ENCODE measurements at regions not wholly inside any gene's neighbourhood (a gene's known extent, or its start where the extent isn't known, plus 50 kb on each side); places are given as distances from the start of the nearest gene placed in this dataset.
A peak's percentile ranks its signal among the peaks of the same experiment; 100 is the strongest.

- TF ChIP-seq, protein P1, sequence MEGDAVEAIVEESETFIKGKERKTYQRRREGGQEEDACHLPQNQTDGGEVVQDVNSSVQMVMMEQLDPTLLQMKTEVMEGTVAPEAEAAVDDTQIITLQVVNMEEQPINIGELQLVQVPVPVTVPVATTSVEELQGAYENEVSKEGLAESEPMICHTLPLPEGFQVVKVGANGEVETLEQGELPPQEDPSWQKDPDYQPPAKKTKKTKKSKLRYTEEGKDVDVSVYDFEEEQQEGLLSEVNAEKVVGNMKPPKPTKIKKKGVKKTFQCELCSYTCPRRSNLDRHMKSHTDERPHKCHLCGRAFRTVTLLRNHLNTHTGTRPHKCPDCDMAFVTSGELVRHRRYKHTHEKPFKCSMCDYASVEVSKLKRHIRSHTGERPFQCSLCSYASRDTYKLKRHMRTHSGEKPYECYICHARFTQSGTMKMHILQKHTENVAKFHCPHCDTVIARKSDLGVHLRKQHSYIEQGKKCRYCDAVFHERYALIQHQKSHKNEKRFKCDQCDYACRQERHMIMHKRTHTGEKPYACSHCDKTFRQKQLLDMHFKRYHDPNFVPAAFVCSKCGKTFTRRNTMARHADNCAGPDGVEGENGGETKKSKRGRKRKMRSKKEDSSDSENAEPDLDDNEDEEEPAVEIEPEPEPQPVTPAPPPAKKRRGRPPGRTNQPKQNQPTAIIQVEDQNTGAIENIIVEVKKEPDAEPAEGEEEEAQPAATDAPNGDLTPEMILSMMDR (conservative IDR thresholded peaks at IDR 0.05; ENCODE audit: low read length), result peak; percentile 82
- TF ChIP-seq EZH2phosphoT487 (IDR thresholded peaks at IDR 0.05; ENCODE audit: borderline replicate concordance, low read depth, low read length), result no peak
Observed at GRCh38 chr5:168219515-168220410, 71.7 kb upstream of the WWC1 start.
